ENCODE measurements at regions not wholly inside any gene's neighbourhood (a gene's known extent, or its start where the extent isn't known, plus 50 kb on each side); places are given as distances from the start of the nearest gene placed in this dataset.

DNA sequence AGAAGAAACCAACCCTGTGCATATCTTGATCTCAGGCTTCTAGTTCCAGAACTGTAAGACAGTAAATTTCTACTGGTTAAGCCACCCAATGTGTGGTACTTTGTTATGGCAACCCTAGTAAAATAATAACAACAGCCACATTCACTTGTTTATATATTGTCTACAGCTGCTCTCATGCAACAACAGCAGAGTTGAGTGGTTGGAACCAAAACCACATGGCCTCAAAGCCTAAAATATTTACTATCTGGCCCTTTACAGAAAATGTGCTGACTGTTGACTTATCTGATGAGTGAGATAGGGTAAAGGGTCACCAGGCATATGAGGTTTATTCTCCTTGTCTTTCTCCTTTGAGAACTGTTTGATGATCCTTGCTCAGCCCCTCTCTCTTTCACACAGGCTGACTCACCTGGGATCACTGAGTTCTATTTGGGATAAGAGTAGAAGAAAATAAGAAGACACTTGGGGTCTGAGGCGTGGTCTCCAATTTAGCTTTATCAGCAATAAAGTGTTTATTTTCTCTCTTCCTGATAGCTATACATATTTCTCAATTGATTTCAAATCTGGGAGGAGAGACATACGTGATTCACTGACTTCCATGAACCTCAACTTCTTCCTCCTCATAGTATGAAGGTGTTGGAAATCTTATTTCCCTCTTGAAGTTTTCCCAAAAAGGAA is 227.5 kb upstream of the STARD13 start:
- Histone ChIP-seq H3K4me1 (ENCODE audit: control insufficient read depth, insufficient read depth, low read length) (no peaks in the 10 kb centered on the region), H3K4me3 (ENCODE audit: insufficient read depth, low read depth, low read length) (no peak overlapping the region), H3K27me3 (ENCODE audit: control insufficient read depth, insufficient read depth, low read length, poor library complexity, severe bottlenecking) (no peaks in the 10 kb centered on the region), H3K36me3 (ENCODE audit: control insufficient read depth, insufficient read depth, low read length) (no peaks in the 10 kb centered on the region), H3K27ac (ENCODE audit: insufficient read depth, low read depth, low read length, poor library complexity, severe bottlenecking) (no peak overlapping the region), H3K9me3 (ENCODE audit: control insufficient read depth, low read length) (no peaks in the 10 kb centered on the region)
- 94% methylated on average over 2 of the region's 2 CpGs; no CpG with 5 or more reads in 1 of the 2 experiments for WGBS, 2 experiments

- no peaks in the 10 kb centered on the region for H3K36me3 ChIP-seq (ENCODE audit: control insufficient read depth, insufficient read depth, low read length)
- no peaks in the 10 kb centered on the region for H3K4me1 ChIP-seq (ENCODE audit: control insufficient read depth, insufficient read depth, low read length)
- H3K27me3 ChIP-seq (ENCODE audit: control insufficient read depth, insufficient read depth, low read length, poor library complexity, severe bottlenecking): no peaks in the 10 kb centered on the region
- WGBS, 2 experiments: 78 to 80% methylated on average over 4 of the region's 4 CpGs
- H3K27ac ChIP-seq (ENCODE audit: insufficient read depth, low read depth, low read length, poor library complexity, severe bottlenecking): no peak overlapping the region
- no peak overlapping the region for H3K4me3 ChIP-seq (ENCODE audit: insufficient read depth, low read depth, low read length)
- H3K9me3 ChIP-seq (ENCODE audit: control insufficient read depth, low read length): no peaks in the 10 kb centered on the region
Observed at GRCh38 chr13:33514362-33514761, 228.8 kb upstream of the STARD13 start.

DNA sequence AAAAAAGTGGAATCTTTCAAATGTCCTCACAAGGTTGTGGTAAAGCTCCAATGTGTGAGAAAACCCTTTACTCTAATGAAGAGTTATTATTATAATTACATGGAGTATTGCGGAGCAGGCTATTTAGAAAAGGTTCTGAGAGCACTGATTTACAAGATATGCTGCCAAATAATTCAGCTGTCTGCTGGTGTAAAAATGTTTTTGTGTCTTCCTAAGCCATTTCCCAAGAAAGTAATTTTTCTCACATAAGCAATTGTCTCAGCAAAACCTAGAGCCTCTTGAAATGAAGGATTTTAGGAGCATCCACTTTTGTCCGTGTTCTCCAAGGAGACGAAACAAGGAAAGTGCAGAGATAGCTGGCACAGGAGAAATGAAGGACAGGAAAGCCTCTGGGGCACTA is 229.6 kb upstream of the STARD13 start:
- H3K4me3 ChIP-seq (ENCODE audit: insufficient read depth, low read depth, low read length): no peak overlapping the region
- no peaks in the 10 kb centered on the region for H3K4me1 ChIP-seq (ENCODE audit: control insufficient read depth, insufficient read depth, low read length)
- 90 to 97% methylated on average over 3 of the region's 3 CpGs for WGBS, 2 experiments
- no peaks in the 10 kb centered on the region for H3K27me3 ChIP-seq (ENCODE audit: control insufficient read depth, insufficient read depth, low read length, poor library complexity, severe bottlenecking)
- H3K27ac ChIP-seq (ENCODE audit: insufficient read depth, low read depth, low read length, poor library complexity, severe bottlenecking): no peak overlapping the region
- H3K36me3 ChIP-seq (ENCODE audit: control insufficient read depth, insufficient read depth, low read length): no peaks in the 10 kb centered on the region
- no peaks in the 10 kb centered on the region for H3K9me3 ChIP-seq (ENCODE audit: control insufficient read depth, low read length)

DNA sequence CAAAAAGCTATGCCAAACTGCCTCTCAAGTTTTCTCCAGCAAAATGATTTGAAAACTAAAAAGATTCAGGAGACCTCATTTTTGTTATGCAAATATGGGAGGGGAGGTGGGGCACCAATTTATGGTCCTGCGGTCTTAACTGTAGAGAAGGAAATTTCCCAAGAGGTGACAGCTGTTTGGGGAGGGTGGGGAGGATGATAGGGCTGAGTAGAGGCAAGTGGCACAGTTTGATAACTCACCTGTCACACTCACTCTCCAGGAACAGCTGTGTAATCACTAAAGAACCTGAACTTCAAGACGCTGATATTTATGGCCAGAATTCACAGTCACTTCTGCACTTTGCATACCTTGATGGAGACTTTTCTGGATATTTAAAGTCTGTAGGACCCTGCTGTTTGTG is 232.9 kb upstream of the STARD13 start:
- H3K9me3 ChIP-seq (ENCODE audit: control insufficient read depth, low read length): no peaks in the 10 kb centered on the region
- H3K4me1 ChIP-seq (ENCODE audit: control insufficient read depth, insufficient read depth, low read length): peaks cover 3% of the 10 kb centered on the region
- no peak overlapping the region for H3K4me3 ChIP-seq (ENCODE audit: insufficient read depth, low read depth, low read length)
- WGBS, 2 experiments: 79 to 87% methylated on average over 2 of the region's 2 CpGs
- H3K27ac ChIP-seq (ENCODE audit: insufficient read depth, low read depth, low read length, poor library complexity, severe bottlenecking): no peak overlapping the region
- H3K27me3 ChIP-seq (ENCODE audit: control insufficient read depth, insufficient read depth, low read length, poor library complexity, severe bottlenecking): no peaks in the 10 kb centered on the region
- H3K36me3 ChIP-seq (ENCODE audit: control insufficient read depth, insufficient read depth, low read length): no peaks in the 10 kb centered on the region

GRCh38 chr13:33519561-33520467 is 234.3 kb upstream of the STARD13 start:
- Histone ChIP-seq H3K27ac (ENCODE audit: insufficient read depth, low read depth, low read length, poor library complexity, severe bottlenecking) (no peak overlapping the region), H3K9me3 (ENCODE audit: control insufficient read depth, low read length) (no peaks in the 10 kb centered on the region), H3K27me3 (ENCODE audit: control insufficient read depth, insufficient read depth, low read length, poor library complexity, severe bottlenecking) (no peaks in the 10 kb centered on the region), H3K36me3 (ENCODE audit: control insufficient read depth, insufficient read depth, low read length) (no peaks in the 10 kb centered on the region), H3K4me3 (ENCODE audit: insufficient read depth, low read depth, low read length) (no peak overlapping the region), H3K4me1 (ENCODE audit: control insufficient read depth, insufficient read depth, low read length) (peaks cover 3% of the 10 kb centered on the region)
- 92 to 97% methylated on average over 8 of the region's 8 CpGs for WGBS, 2 experiments

DNA sequence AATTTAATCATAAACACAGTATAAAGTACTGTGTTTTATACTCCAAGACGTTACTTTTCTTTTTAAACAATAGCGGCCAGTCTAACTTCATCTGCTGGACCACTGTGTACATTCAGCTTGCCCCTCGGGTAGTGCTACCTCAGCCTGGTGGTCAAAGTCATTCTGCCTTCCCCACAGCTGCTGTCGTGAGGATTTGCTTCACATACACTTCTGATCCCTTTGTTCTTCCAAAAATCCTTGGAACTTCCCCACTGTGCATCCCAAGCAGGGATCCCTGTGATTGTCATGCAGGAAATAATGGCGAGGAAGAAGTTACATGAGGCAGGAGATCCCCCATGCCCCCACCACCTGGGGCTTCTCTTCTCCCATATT is 234.9 kb upstream of the STARD13 start:
- Histone ChIP-seq H3K4me3 (ENCODE audit: insufficient read depth, low read depth, low read length) (no peak overlapping the region), H3K27me3 (ENCODE audit: control insufficient read depth, insufficient read depth, low read length, poor library complexity, severe bottlenecking) (no peaks in the 10 kb centered on the region), H3K9me3 (ENCODE audit: control insufficient read depth, low read length) (no peaks in the 10 kb centered on the region), H3K27ac (ENCODE audit: insufficient read depth, low read depth, low read length, poor library complexity, severe bottlenecking) (no peak overlapping the region), H3K4me1 (ENCODE audit: control insufficient read depth, insufficient read depth, low read length) (peaks cover 3% of the 10 kb centered on the region), H3K36me3 (ENCODE audit: control insufficient read depth, insufficient read depth, low read length) (no peaks in the 10 kb centered on the region)
- WGBS, 2 experiments: 53 to 57% methylated on average over 5 of the region's 5 CpGs

DNA sequence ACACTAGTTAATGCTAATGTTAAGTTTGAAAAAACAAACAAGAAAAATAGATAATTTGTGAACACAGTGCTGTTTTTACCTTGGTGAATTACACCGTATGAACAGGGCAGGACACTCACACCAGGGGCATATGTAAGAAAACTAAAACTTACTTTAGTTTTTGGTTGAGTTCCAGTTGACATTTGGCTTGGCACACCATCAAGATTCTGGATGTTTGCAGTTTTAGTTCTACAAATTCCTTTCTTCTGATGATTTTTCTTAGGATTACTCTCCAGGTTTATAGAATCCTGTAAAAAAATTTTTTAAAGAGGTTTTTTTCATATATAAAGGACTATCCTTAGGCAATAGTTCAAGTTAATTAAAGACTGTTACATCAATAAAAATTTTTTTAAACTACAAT is 238.5 kb upstream of the STARD13 start:
- Histone ChIP-seq H3K4me3 (ENCODE audit: insufficient read depth, low read depth, low read length) (no peak overlapping the region), H3K27ac (ENCODE audit: insufficient read depth, low read depth, low read length, poor library complexity, severe bottlenecking) (no peak overlapping the region), H3K36me3 (ENCODE audit: control insufficient read depth, insufficient read depth, low read length) (no peaks in the 10 kb centered on the region), H3K9me3 (ENCODE audit: control insufficient read depth, low read length) (no peaks in the 10 kb centered on the region), H3K4me1 (ENCODE audit: control insufficient read depth, insufficient read depth, low read length) (peaks cover 3% of the 10 kb centered on the region), H3K27me3 (ENCODE audit: control insufficient read depth, insufficient read depth, low read length, poor library complexity, severe bottlenecking) (no peaks in the 10 kb centered on the region)
- 88 to 97% methylated on average over 1 of the region's 1 CpG for WGBS, 2 experiments

- Histone ChIP-seq H3K27me3 (ENCODE audit: control insufficient read depth, insufficient read depth, low read length, poor library complexity, severe bottlenecking) (no peaks in the 10 kb centered on the region), H3K4me3 (ENCODE audit: insufficient read depth, low read depth, low read length) (no peak overlapping the region), H3K36me3 (ENCODE audit: control insufficient read depth, insufficient read depth, low read length) (no peaks in the 10 kb centered on the region), H3K9me3 (ENCODE audit: control insufficient read depth, low read length) (no peaks in the 10 kb centered on the region), H3K4me1 (ENCODE audit: control insufficient read depth, insufficient read depth, low read length) (peaks cover 3% of the 10 kb centered on the region), H3K27ac (ENCODE audit: insufficient read depth, low read depth, low read length, poor library complexity, severe bottlenecking) (no peak overlapping the region)
- 88 to 96% methylated on average over 4 of the region's 4 CpGs for WGBS, 2 experiments
Observed at GRCh38 chr13:33525763-33526162, 240.2 kb upstream of the STARD13 start.

DNA sequence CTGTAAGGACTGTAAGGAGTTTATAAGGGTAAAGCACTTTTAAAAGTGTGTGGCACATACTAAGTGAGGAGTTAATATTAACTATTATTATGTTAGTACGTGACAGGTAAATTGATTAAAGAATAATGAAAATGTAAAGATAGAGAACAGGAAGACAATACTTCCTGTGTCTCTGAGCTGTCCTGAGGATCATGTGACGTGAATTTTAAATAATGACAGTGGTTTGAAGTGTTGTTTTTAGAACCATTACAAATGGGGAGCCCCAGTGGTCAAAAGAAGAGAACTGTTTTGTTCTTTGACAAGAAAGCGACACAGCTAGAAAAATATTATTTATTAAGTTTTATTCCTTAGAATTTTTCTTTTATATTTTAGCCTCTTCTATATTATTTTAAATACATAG is 241.2 kb upstream of the STARD13 start:
- H3K4me1 ChIP-seq (ENCODE audit: control insufficient read depth, insufficient read depth, low read length): peaks cover 3% of the 10 kb centered on the region
- H3K27ac ChIP-seq (ENCODE audit: insufficient read depth, low read depth, low read length, poor library complexity, severe bottlenecking): no peak overlapping the region
- H3K27me3 ChIP-seq (ENCODE audit: control insufficient read depth, insufficient read depth, low read length, poor library complexity, severe bottlenecking): no peaks in the 10 kb centered on the region
- H3K36me3 ChIP-seq (ENCODE audit: control insufficient read depth, insufficient read depth, low read length): no peaks in the 10 kb centered on the region
- H3K4me3 ChIP-seq (ENCODE audit: insufficient read depth, low read depth, low read length): no peak overlapping the region
- 95 to 98% methylated on average over 2 of the region's 3 CpGs for WGBS, 2 experiments
- no peaks in the 10 kb centered on the region for H3K9me3 ChIP-seq (ENCODE audit: control insufficient read depth, low read length)

- H3K27me3 ChIP-seq (ENCODE audit: control insufficient read depth, insufficient read depth, low read length, poor library complexity, severe bottlenecking): no peaks in the 10 kb centered on the region
- no peaks in the 10 kb centered on the region for H3K4me1 ChIP-seq (ENCODE audit: control insufficient read depth, insufficient read depth, low read length)
- 100% methylated on average over 2 of the region's 2 CpGs; no CpG with 5 or more reads in 1 of the 2 experiments for WGBS, 2 experiments
- no peak overlapping the region for H3K27ac ChIP-seq (ENCODE audit: insufficient read depth, low read depth, low read length, poor library complexity, severe bottlenecking)
- H3K36me3 ChIP-seq (ENCODE audit: control insufficient read depth, insufficient read depth, low read length): no peaks in the 10 kb centered on the region
- no peak overlapping the region for H3K4me3 ChIP-seq (ENCODE audit: insufficient read depth, low read depth, low read length)
- no peaks in the 10 kb centered on the region for H3K9me3 ChIP-seq (ENCODE audit: control insufficient read depth, low read length)
Observed at GRCh38 chr13:33528896-33529295, 243.3 kb upstream of the STARD13 start.
